HG03432 (cell line): ENCODE measurements at regions not wholly inside any gene's neighbourhood (a gene's known extent, or its start where the extent isn't known, plus 50 kb on each side); places are given as distances from the start of the nearest gene placed in this dataset.

Experiments used
- ATAC-seq: cut with Tn5 transposase; IDR thresholded peaks from one replicate; pipeline ENCODE4 v1.9.1; 2021; ENCODE audit warnings: mild to moderate bottlenecking, moderate library complexity; ENCODE audit not compliant: unreplicated experiment

GRCh38 chr9:79173932-79174331 is 397.8 kb upstream of the TLE4 start:
- no peak for ATAC-seq

DNA sequence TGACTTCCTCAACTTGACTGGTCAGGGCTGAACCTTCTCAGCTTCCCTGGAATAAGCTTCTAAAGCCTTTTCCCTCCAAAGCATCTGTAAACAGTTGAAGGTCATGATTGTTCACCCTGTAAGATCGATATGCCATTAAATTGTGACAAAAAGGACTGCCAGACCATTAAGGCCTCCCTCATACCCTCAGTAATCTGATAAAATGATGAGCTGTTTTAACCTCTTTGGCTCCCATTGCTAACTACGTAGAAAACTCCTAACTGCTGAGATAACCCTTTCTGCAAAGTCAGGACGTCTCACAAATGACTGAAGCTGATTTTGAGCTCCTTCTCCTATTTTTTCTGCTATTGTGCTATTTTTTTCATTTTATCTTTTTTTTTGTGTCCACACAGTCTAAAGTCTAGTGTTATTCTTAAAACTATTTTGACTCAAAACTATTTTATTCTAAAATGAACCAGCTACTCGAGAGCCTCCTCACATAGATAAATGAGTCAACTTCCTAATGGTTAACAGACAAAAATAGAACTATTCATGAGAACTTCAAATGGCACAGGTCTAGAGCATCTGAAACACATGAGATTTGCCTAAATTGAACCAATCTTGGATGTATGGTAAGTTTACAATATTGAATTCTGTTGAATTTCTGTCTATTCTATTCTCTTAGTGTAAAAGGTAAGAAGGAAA is 395.6 kb upstream of the TLE4 start:
- ATAC-seq, result no peak

- ATAC-seq, result no peak
Measured at GRCh38 chr9:79184831-79185230, 386.9 kb upstream of the TLE4 start.

DNA sequence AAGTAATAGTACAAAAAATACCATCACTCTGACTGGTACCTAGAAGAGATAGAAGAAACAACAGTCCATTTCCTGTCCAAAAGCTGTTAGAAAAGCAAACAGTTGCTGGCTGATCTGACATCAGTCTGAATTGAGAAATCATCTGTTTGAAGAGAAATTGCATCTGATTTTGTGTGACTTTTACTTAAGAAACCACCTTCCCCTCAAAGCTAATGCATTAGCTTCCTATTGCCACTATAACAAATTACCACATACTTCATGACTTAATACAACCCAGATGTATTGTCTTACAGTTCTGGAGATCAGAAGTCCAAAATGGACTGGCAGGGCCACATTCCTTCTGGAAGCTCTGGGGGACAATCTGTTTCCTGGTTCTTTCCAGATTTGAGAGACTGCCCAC is 385.9 kb upstream of the TLE4 start:
- no peak for ATAC-seq

- no peak for ATAC-seq
Measured at GRCh38 chr9:79189511-79189924, 382.2 kb upstream of the TLE4 start.

- ATAC-seq, result no peak
Measured at GRCh38 chr9:79193001-79193400, 378.8 kb upstream of the TLE4 start.

GRCh38 chr9:79193501-79194223 is 378.1 kb upstream of the TLE4 start:
- no peak for ATAC-seq

DNA sequence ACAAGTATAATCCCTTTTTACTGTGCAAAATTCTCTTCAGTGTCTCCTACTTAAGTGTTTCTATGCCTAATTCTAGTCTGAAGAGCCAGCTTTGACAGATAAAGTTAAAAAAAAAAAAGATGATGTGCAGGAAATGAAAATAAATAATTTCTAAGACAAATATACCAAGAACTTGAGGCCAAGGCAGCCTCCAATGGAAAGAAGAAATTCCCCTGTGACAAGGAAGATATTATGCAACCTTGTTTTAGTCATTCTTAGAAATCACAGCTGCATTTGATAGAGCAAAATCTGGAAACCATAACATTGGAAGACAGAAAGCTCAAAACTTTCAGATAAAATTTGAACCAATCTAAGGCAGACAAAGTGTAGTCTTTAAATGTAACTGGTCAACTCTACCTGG is 375.9 kb upstream of the TLE4 start:
- no peak for ATAC-seq

DNA sequence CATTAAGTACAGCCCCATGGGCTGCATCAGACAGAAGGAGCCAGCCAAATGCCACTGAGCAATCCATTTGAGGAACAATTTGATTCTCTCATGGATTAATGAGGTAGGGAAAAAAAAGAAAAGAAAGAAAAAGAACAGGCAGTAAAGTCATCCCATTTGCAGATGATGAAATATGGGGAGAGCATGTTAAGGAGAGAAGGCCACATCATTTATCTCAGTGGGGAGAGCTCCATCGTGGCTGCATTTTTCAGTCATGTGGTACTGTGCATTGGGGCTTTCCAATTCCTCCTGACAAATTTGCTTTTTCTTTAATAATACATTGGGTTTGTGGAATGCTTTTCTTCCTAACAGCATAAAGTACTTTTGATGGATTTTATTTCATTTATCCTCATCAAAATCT is 375.2 kb upstream of the TLE4 start:
- ATAC-seq, result no peak

- no peak for ATAC-seq
Measured at GRCh38 chr9:79200336-79200735, 371.4 kb upstream of the TLE4 start.

DNA sequence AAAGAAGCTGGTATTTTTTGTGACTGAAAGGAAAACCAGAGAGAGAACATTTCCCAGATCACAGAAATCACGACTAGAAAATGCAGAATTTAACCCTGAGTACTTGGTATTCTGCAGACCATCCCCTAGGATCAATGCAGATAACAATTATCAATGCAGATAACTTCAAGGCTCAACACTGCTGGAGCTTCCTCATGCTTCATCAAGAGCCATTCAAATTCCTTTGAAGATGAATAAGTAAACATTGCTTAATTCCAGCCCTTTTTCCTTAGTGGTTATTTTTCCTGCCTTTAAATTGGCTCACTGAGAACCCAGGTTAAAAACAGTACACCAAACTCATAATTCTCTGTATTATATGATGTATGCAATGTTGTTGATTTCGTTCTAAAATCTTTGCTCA is 370.1 kb upstream of the TLE4 start:
- ATAC-seq, result no peak

- no peak for ATAC-seq
Measured at GRCh38 chr9:79208791-79209396, 362.9 kb upstream of the TLE4 start.

DNA sequence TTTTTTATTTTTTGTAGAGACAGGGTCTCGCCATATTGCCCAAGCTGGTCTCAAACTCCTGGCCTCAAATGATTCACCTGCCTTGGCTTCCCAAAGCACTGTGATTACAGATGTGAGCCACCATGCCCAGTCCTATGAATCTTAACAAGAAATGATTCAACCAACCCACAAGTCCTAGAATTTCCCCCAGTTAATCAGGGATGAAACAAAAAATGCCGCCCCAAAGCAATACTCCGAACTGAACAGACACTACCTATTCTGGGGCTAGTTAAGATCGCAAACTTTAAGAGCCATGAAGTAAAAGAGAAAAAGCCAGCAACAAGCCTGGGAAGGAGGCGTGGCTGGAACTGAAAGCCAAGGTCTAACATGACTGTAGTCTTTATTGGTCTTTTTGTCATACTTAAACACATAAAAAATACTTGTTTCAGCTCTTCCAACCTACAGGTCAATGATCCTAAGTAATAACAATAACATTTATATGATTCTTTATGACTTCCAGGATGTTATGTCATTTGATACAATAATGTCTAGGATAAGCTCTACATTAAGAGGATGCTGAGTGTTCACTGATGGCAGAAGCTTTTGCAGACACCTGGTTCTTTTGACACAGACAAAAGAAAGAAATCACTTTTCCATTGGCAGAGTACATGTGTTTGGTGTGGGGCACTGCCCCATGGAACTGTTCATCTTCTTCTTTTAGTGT is 361.1 kb upstream of the TLE4 start:
- ATAC-seq, result no peak

- ATAC-seq, result no peak
Measured at GRCh38 chr9:79213417-79214125, 358.2 kb upstream of the TLE4 start.

- ATAC-seq, result no peak
Measured at GRCh38 chr9:79215821-79216220, 355.9 kb upstream of the TLE4 start.

GRCh38 chr9:79220251-79220650 is 351.5 kb upstream of the TLE4 start:
- no peak for ATAC-seq

DNA sequence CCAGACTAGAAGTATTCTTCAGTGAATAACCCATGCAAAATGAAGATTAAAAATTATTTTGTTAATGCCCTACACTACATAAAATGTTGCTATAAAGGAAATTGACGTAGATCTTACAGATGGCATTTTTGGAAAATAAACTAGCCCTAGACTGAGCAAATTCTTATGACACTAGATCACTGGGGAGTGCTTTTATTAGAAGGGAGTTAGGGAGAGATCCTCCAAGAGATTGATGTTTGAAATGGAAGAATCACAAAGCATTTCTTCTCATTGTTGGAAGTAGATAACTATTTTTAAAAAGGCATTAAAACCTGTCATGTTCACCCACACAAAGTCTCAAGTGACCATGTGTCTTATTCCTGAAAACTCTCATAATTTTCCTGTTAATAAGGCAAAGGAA is 351.1 kb upstream of the TLE4 start:
- no peak for ATAC-seq

- ATAC-seq, result no peak
Measured at GRCh38 chr9:79221084-79221483, 350.7 kb upstream of the TLE4 start.

DNA sequence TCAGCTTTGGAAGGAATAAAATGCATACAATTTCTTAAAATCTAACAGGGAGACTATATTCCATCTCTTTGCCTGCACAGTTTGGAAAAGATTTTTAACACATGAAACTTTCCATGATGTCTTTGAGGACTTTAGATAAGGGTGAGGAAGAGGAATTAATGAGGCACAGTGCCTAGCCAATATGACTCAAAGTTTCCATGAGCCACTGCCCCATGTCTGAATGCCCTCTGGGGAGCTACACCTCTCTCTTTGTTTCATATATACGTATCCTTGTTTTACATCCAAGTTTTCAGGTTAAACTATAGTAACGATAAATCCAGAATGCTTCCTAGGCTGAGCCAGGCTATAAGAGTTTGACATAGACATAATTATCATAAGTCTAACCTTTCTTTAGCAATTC is 349.3 kb upstream of the TLE4 start:
- ATAC-seq, result no peak

- no peak for ATAC-seq
Measured at GRCh38 chr9:79224672-79225433, 346.9 kb upstream of the TLE4 start.
